IMR-90 (cell line): ENCODE measurements at regions not wholly inside any gene's neighbourhood (a gene's known extent, or its start where the extent isn't known, plus 50 kb on each side); places are given as distances from the start of the nearest gene placed in this dataset.

Experiments used
- ATAC-seq: fragments of 200-7000 bp; cut with Tn5 transposase; 2 replicates; pipeline ENCODE4 v1.9.1; 2020; ENCODE audit warnings: low read depth, mild to moderate bottlenecking, moderate library complexity
- BruUV-seq: library from RNA; stranded (reverse); fragments of 400-500 nt; replicated peaks from 2 replicates; lab custom pipeline; 2021; lab: Mats Ljungman, UMichigan
- CTCF ChIA-PET: fragments of 300-600 bp; formaldehyde crosslinking; extraction: SDS; loops from one replicate; lab custom pipeline; 2021; ENCODE audit warnings: antibody characterized with exemption; lab: Yijun Ruan, JAX
- POLR2A ChIA-PET: fragments of 300-600 bp; sonication (Branson Sonifier 250); formaldehyde crosslinking; loops from one replicate; lab custom pipeline; 2022; ENCODE audit warnings: antibody characterized with exemption; ENCODE audit not compliant: unreplicated experiment; lab: Charles Lee
- DNase-seq: peaks from one replicate; pipeline ENCODE4 v3.0.0; 2013
- H2AFZ ChIP-seq: replicated peaks from 2 replicates; pipeline ENCODE3; 2013; ENCODE audit warnings: low read length, mild to moderate bottlenecking; ENCODE audit not compliant: poor library complexity
- H2AK5ac ChIP-seq: 2 replicates; pipeline ENCODE4 v1.6.1; 2013; ENCODE audit warnings: low read depth, low read length, inconsistent platforms
- H2AK9ac ChIP-seq: replicated peaks from 2 replicates; pipeline ENCODE3; 2013; ENCODE audit warnings: mild to moderate bottlenecking, low read depth, low read length, moderate library complexity; ENCODE audit not compliant: poor library complexity
- H2BK120ac ChIP-seq: 2 replicates; pipeline ENCODE4 v1.6.1; 2013; ENCODE audit warnings: low read depth, low read length, inconsistent platforms
- H2BK15ac ChIP-seq: 3 replicates; pipeline ENCODE4 v1.6.1; 2013; ENCODE audit warnings: low read depth, low read length, inconsistent platforms
- H2BK20ac ChIP-seq: 2 replicates; pipeline ENCODE4 v1.6.1; 2013; ENCODE audit warnings: low read depth, mild to moderate bottlenecking, inconsistent platforms, low read length, moderate library complexity
- H2BK5ac ChIP-seq: 2 replicates; pipeline ENCODE4 v1.6.1; 2013; ENCODE audit warnings: mild to moderate bottlenecking, low read depth, low read length, inconsistent platforms; ENCODE audit not compliant: poor library complexity, severe bottlenecking
- H3K14ac ChIP-seq: replicated peaks from 2 replicates; pipeline ENCODE4 v1.6.1; 2013; ENCODE audit warnings: low read depth, low read length, inconsistent platforms
- H3K18ac ChIP-seq: 2 replicates; pipeline ENCODE4 v1.6.1; 2013; ENCODE audit warnings: low read depth, low read length, control low read depth
- H3K23ac ChIP-seq: 2 replicates; pipeline ENCODE4 v1.6.1; 2013; ENCODE audit warnings: low read depth, low read length, inconsistent platforms
- H3K27ac ChIP-seq: 2 replicates; pipeline ENCODE4 v1.5.1; 2013; ENCODE audit warnings: mild to moderate bottlenecking, control low read depth, low read length; ENCODE audit not compliant: insufficient read depth
- H3K27me3 ChIP-seq: 2 replicates; pipeline ENCODE4 v1.6.1; 2013; ENCODE audit warnings: low read length; ENCODE audit not compliant: control insufficient read depth, insufficient read depth
- H3K36me3 ChIP-seq: 2 replicates; pipeline ENCODE4 v1.6.1; 2013; ENCODE audit warnings: low read length, mixed read lengths; ENCODE audit not compliant: control insufficient read depth, insufficient read depth
- H3K4ac ChIP-seq: 2 replicates; pipeline ENCODE4 v1.6.1; 2013; ENCODE audit warnings: low read depth, low read length, inconsistent platforms
- H3K4me1 ChIP-seq: 2 replicates; pipeline ENCODE4 v1.6.1; 2013; ENCODE audit warnings: low read length, mixed read lengths; ENCODE audit not compliant: control insufficient read depth, insufficient read depth
- H3K4me2 ChIP-seq: 2 replicates; pipeline ENCODE4 v1.6.1; 2013; ENCODE audit warnings: low read depth, mild to moderate bottlenecking, control low read depth, low read length, moderate library complexity
- H3K4me3 ChIP-seq: 2 replicates; pipeline ENCODE4 v1.5.1; 2013; ENCODE audit warnings: low read depth, mild to moderate bottlenecking, control low read depth, low read length, moderate library complexity; ENCODE audit not compliant: insufficient read depth
- H3K56ac ChIP-seq: 2 replicates; pipeline ENCODE4 v1.6.1; 2013; ENCODE audit warnings: low read length, inconsistent platforms; ENCODE audit not compliant: insufficient read depth; ENCODE audit errors: extremely low read depth
- H3K79me1 ChIP-seq, 2 experiments: 2 replicates each; pipeline ENCODE4 v1.6.1; 2013; ENCODE audit warnings: low read length in 2 of 2, inconsistent platforms in 1 of 2, low read depth in 1 of 2
- H3K9ac ChIP-seq: 2 replicates; pipeline ENCODE4 v1.6.1; 2013; ENCODE audit warnings: low read depth, low read length, control low read depth
- H3K9me1 ChIP-seq: 2 replicates; pipeline ENCODE4 v1.6.1; 2013; ENCODE audit warnings: low read length, inconsistent platforms; ENCODE audit not compliant: insufficient read depth
- H3K9me3 ChIP-seq: 2 replicates; pipeline ENCODE4 v1.6.1; 2013; ENCODE audit warnings: low read length; ENCODE audit not compliant: control insufficient read depth, insufficient read depth
- H4K20me1 ChIP-seq: 2 replicates; pipeline ENCODE4 v1.6.1; 2013; ENCODE audit warnings: low read length, inconsistent platforms; ENCODE audit not compliant: insufficient read depth
- H4K5ac ChIP-seq: 2 replicates; pipeline ENCODE4 v1.6.1; 2013; ENCODE audit warnings: mild to moderate bottlenecking, low read depth, low read length, control low read depth
- H4K8ac ChIP-seq, 2 experiments: 2 replicates each; pipeline ENCODE4 v1.6.1; 2013; ENCODE audit warnings: low read depth in 2 of 2, low read length in 2 of 2, control low read depth in 1 of 2, inconsistent platforms in 1 of 2
- H4K91ac ChIP-seq: 2 replicates; pipeline ENCODE4 v1.6.1; 2013; ENCODE audit warnings: low read depth, low read length, inconsistent platforms; ENCODE audit not compliant: insufficient read depth
- FOS ChIP-seq: fragments of 150-350 bp; IDR thresholded peaks from 2 replicates; pipeline ENCODE4 v1.6.1; 2016; ENCODE audit warnings: low read depth, low read length
- MAFK ChIP-seq: IDR thresholded peaks from 2 replicates; pipeline ENCODE4 v1.6.1; 2012; ENCODE audit warnings: low read depth, low read length, improper control_type of control experiment
- NFE2L2 ChIP-seq: fragments of 150-350 bp; IDR thresholded peaks from 2 replicates; pipeline ENCODE4 v1.6.1; 2016; ENCODE audit warnings: low read depth, mild to moderate bottlenecking, low read length
- POLR2A ChIP-seq: IDR thresholded peaks from 2 replicates; pipeline ENCODE4 v1.6.1; 2012; ENCODE audit warnings: mild to moderate bottlenecking, low read depth, low read length
- WGBS, 2 experiments: methylation state at CpG; one replicate each; pipeline versions ENCODE4 v1.1.5 to v1.1.7; 2013; ENCODE audit warnings: missing lambda C conversion rate in 2 of 2; ENCODE audit not compliant: insufficient read length in 1 of 2; ENCODE audit errors: extremely low coverage in 2 of 2; 5-methylcytosine and 5-hydroxymethylcytosine counted together
- dilution Hi-C: fragments of 300-500 bp; cut with HindIII; formaldehyde crosslinking; loops from one replicate; pipeline ENCODE4 v1.14.3; 2018; ENCODE audit warnings: low sequenced_read_pairs; ENCODE audit not compliant: unreplicated experiment
- in situ Hi-C: fragments of 300-500 bp; cut with MboI; formaldehyde crosslinking; loops from 3 replicates; pipeline ENCODE4 v1.14.3; 2019; ENCODE audit warnings: low sequenced_read_pairs, inconsistent platforms, mixed read lengths
- intact Hi-C: fragments of 100-400 bp; cut with micrococcal nuclease; formaldehyde crosslinking; loops from 2 replicates; pipeline ENCODE4 v1.10.0; 2022

- peak; percentile 94 for ATAC-seq
- in situ Hi-C loops, result no loop called here
- H2BK120ac ChIP-seq, result no peak overlapping the region
Observed at GRCh38 chr10:28111712-28112111, 112.8 kb upstream of the ODAD2 start.

More at GRCh38 chr10:28111712-28112111, 112.8 kb upstream of the ODAD2 start:
- Histone ChIP-seq H3K4ac (no peak overlapping the region; the same call in 1 of the 2 replicates), H2BK15ac (0 out of 3 replicates have a peak overlapping the region, but pooled peaks have one; percentile 86), H3K18ac (peak overlapping the region; percentile 79; the same call in 1 of the 2 replicates), H3K27me3 (no peaks in the 10 kb centered on the region), H3K4me1 (no peaks in the 10 kb centered on the region; the same call in 1 of the 2 replicates), H3K9me1 (no peaks in the 10 kb centered on the region), H4K8ac (0 out of 4 replicates have a peak overlapping the region, but pooled peaks of 1 of the 2 experiments have one; percentile 55), H2BK20ac (peak overlapping the region; percentile 69; the same call in 1 of the 2 replicates), H2AK5ac (no peak overlapping the region), H3K9ac (no peak overlapping the region), H3K14ac (no peak overlapping the region), H3K36me3 (no peaks in the 10 kb centered on the region), H3K23ac (no peak overlapping the region), H3K27ac (no peak overlapping the region), H4K5ac (no peak overlapping the region; the same call in 1 of the 2 replicates), H2AK9ac (no peak overlapping the region), H3K56ac (no peak overlapping the region), H3K4me3 (no peak overlapping the region), H3K9me3 (no peaks in the 10 kb centered on the region), H3K4me2 (peak overlapping the region; percentile 28; the same call in 1 of the 2 replicates), H4K20me1 (no peaks in the 10 kb centered on the region), H2AFZ (no peak overlapping the region), H4K91ac (no peak overlapping the region), H3K79me1 (no peaks in the 10 kb centered on the region), H2BK5ac (no peak overlapping the region)
- TF ChIP-seq MAFK (no peak), POLR2A (no peak), FOS (peak; percentile 25; the same call in 1 of the 2 replicates), NFE2L2 (no peak)
- no CpG with 5 or more reads among the region's 2 CpGs for WGBS, 2 experiments
- ChIA-PET POLR2A (no interaction called here), CTCF (no interaction called here)
- dilution Hi-C loops, result no loop called here
- intact Hi-C loops, result no loop called here
- DNase-seq, result peak; percentile 83
- no TSS peak for BruUV-seq
